Heart left ventricle (tissue), 16 donors: ENCODE measurements at regions not wholly inside any gene's neighbourhood (a gene's known extent, or its start where the extent isn't known, plus 50 kb on each side); places are given as distances from the start of the nearest gene placed in this dataset.

Experiments
- ATAC-seq, 4 donors: fragments of 200-7000 bp; cut with Tn5 transposase; one replicate each; pipeline ENCODE4 v1.9.1; 2020 to 2022; ENCODE audit warnings: moderate library complexity in 4 of 4, mild to moderate bottlenecking in 3 of 4, moderate number of reproducible peaks in 1 of 4
- DNase-seq, 5 donors: peaks; one replicate each; pipeline ENCODE4 v3.0.0-alpha.2; 2020
- H3K27ac ChIP-seq, 12 donors: fragments of 200-600 bp; sonication (generic) in 4 of 12; one replicate each; pipeline versions ENCODE4 v1.5.0 to v1.8.0; 2016 to 2022; ENCODE audit warnings: mild to moderate bottlenecking in 2 of 12
- H3K27me3 ChIP-seq, 9 donors: fragments of 200-600 bp; sonication (generic) in 2 of 9; one replicate each; pipeline versions ENCODE4 v1.5.1 to v1.8.0; 2016 to 2022; ENCODE audit warnings: mild to moderate bottlenecking in 3 of 9
- H3K36me3 ChIP-seq, 9 donors: fragments of 200-600 bp; sonication (generic) in 2 of 9; one replicate each; pipeline versions ENCODE4 v1.5.0 to v1.8.0; 2018 to 2022; ENCODE audit warnings: mild to moderate bottlenecking in 2 of 9
- H3K4me1 ChIP-seq, 12 donors: fragments of 200-600 bp; sonication (generic) in 4 of 12; one replicate each; pipeline versions ENCODE4 v1.5.0 to v1.8.0; 2016 to 2022; ENCODE audit warnings: mild to moderate bottlenecking in 3 of 12
- H3K4me3 ChIP-seq, 12 donors: fragments of 200-600 bp; sonication (generic) in 4 of 12; one replicate each; pipeline versions ENCODE4 v1.5.0 to v1.8.0; 2017 to 2022; ENCODE audit warnings: mild to moderate bottlenecking in 9 of 12, moderate library complexity in 4 of 12
- H3K9me3 ChIP-seq, 12 donors: fragments of 200-600 bp; sonication (generic) in 4 of 12; one replicate each; pipeline versions ENCODE4 v1.5.0 to v1.8.0; 2016 to 2022; ENCODE audit warnings: mild to moderate bottlenecking in 1 of 12
- POLR2A ChIP-seq, 2 donors: fragments of 450-650 bp; IDR thresholded peaks; one replicate each; pipeline ENCODE4 v1.6.1; 2017; ENCODE audit warnings: antibody characterized with exemption in 2 of 2, mild to moderate bottlenecking in 2 of 2, moderate library complexity in 2 of 2
- WGBS, 4 donors: extraction: QIAGEN DNeasy Blood & Tissue Kit in 2 of 4; methylation state at CpG; one replicate each; pipeline versions ENCODE4 v1.1.5 to v1.1.7; 2013 to 2018; 5-methylcytosine and 5-hydroxymethylcytosine counted together
- intact Hi-C, 10 donors: fragments of 100-400 bp; cut with DNase I; formaldehyde crosslinking; loops; one replicate each; pipeline versions ENCODE4 v1.11.1 to v1.14.2; 2022
- TF ChIP-seq, protein P1 (sequence below), 12 donors: fragments of 200-600 bp; sonication (generic) in 4 of 12; IDR thresholded peaks; one replicate each; pipeline versions ENCODE4 v1.5.0 to v1.8.0; 2018 to 2022; ENCODE audit warnings: antibody characterized with exemption in 12 of 12, mild to moderate bottlenecking in 5 of 12
- donor health status: ischemic (EF 13 %, LVEDD 7.1; RV severe dilation, severe dysfunction).
- donor health status: healthy with polysubstance abuse.
- donor health status: DM: no; HTN: yes; CAD: no.
- donor health status: DM: no; HTN: no; CAD: no.
- donor health status: ischemic (EF 25% LVEDD 6.9; RV normal size, moderate dysfunction).
- donor health status: ischemic (EF 25% LVEDD 5.7; RV mildly dilated, moderate dysfunction).
- donor health status: healthy.
- donor health status: DM: yes; HTN: yes; CAD: no.
- donor health status: ischemic (EF 35%, LVEDD 5.7; RV mildly dilated, moderate dysfunction).
- donor health status: nonischemic (EF 11% LVEDD 7.7; RV severe dilation, severe dysfunction).
- donor health status: DM: yes; HTN: yes; CAD: no.
- donor health status: PGD.
- donor health status: ischemic (EF 29% LVEDD 5.4; RV normal size, mild dysfunction).
- donor health status: nonischemic (EF 23%, LVEDD 6.1; RV moderate dilation, normal function).

DNA sequence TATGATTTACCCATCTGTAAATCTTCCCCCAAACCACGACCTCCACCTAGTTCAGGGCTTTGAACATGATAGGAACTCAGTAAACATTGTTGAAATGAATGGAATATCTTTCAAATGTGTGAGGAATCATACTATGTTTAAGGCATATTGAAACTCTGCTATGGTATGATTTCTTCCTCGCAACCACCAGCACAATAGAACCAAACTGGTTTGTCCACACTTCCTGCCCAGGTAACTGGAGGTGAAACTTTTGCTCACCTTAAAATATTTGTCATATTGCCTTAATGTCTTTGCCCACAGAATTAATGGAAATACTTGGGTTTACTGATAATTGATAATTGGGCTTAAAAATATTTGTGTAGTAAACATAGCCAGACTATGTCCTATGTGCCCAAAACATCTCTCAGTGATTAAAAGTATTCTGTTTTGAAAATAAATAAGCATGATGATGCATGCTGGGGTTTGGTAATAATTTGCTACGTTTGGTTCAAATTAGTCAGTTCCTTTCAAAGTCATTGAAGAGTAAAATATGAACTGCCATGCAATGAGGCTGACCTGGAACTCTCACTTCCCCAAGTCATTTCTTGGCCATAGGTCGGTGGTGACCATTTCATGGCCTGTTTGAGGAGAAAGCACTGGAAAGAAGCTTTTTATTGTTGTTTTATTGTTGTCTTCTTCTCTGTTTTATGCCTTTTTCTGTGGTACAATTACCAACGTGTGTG is 73.3 kb downstream of the TNFSF18 start:
- no peak overlapping the region for H3K27ac ChIP-seq
- TF ChIP-seq, protein P1, sequence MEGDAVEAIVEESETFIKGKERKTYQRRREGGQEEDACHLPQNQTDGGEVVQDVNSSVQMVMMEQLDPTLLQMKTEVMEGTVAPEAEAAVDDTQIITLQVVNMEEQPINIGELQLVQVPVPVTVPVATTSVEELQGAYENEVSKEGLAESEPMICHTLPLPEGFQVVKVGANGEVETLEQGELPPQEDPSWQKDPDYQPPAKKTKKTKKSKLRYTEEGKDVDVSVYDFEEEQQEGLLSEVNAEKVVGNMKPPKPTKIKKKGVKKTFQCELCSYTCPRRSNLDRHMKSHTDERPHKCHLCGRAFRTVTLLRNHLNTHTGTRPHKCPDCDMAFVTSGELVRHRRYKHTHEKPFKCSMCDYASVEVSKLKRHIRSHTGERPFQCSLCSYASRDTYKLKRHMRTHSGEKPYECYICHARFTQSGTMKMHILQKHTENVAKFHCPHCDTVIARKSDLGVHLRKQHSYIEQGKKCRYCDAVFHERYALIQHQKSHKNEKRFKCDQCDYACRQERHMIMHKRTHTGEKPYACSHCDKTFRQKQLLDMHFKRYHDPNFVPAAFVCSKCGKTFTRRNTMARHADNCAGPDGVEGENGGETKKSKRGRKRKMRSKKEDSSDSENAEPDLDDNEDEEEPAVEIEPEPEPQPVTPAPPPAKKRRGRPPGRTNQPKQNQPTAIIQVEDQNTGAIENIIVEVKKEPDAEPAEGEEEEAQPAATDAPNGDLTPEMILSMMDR (IDR thresholded peaks at IDR 0.05): no peak
- no peak for TF ChIP-seq POLR2A (IDR thresholded peaks at IDR 0.05)
- intact Hi-C loops: no loop called here
- 60 to 68% (median 63%) methylated on average over 5 of the region's 5 CpGs for WGBS, 4 donors
- ATAC-seq (no peak), DNase-seq (no peak)
- H3K27me3 ChIP-seq: no peaks in the 10 kb centered on the region
- no peak overlapping the region for H3K4me3 ChIP-seq
- no peaks in the 10 kb centered on the region for H3K36me3 ChIP-seq
- H3K4me1 ChIP-seq: no peaks in the 10 kb centered on the region
- no peaks in the 10 kb centered on the region for H3K9me3 ChIP-seq

DNA sequence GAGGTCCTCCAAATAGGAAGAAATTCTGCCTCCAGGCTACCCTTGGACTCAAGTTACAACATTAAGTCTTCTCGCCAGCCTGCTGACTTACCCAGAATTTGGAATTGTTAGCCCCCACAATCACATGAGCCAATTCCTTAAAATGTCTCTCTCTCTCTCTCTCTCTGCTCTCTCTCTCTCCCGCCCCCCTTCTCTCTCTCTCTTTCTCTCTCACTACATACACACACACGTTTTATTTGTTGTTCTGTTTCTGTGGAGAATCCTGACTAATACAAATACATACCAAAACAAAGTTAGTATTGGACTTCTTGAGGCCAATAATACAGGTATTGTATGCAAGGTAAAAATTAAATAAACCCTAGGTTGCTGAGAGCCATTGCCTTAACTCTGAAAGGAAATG is 72.1 kb downstream of the TNFSF18 start:
- Histone ChIP-seq H3K4me1 (no peaks in the 10 kb centered on the region), H3K27ac (no peak overlapping the region), H3K27me3 (no peaks in the 10 kb centered on the region), H3K4me3 (no peak overlapping the region), H3K9me3 (no peaks in the 10 kb centered on the region), H3K36me3 (no peaks in the 10 kb centered on the region)
- intact Hi-C loops: no loop called here
- DNase-seq (no peak), ATAC-seq (no peak)
- WGBS, 4 donors: 77 to 81% (median 79%) methylated on average over 3 of the region's 3 CpGs
- TF ChIP-seq POLR2A (IDR thresholded peaks at IDR 0.05): no peak
- TF ChIP-seq, protein P1 (IDR thresholded peaks at IDR 0.05): no peak

DNA sequence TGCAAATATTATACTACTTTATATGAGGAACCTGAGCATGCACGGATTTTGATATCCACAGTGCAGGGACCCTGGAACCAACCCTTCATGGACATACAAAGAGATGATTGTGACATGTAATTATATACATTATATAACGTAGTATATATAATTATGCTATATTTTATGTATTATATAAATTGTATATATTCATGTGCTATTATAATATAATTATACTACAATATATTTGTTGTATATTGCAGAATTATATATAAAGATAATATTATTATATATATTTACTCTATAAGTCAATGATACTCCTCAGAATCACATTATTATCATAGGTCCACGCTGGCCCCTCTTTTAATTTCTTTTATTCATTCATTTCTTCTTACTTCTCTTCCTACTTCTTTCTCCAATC is 70.9 kb downstream of the TNFSF18 start:
- TF ChIP-seq POLR2A (IDR thresholded peaks at IDR 0.05): no peak
- TF ChIP-seq, protein P1 (IDR thresholded peaks at IDR 0.05): no peak

DNA sequence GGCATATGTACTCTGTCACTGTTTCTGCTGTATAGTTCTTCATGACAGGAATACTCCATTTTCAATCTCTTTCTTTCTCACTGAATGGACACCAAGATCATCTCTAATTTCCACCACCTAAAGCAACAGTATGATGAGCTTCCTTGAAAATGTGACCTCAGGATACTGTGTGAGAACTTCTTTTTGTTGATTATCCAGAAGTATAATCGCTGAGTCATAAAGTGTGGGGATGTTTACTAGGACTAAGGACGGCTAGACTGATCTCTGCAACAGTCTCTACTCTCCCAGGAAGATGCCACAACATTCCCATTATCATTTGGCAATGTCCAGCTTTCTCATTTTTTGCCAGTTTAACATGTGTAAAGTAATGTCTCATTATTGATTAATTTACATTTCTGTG is 70.3 kb downstream of the TNFSF18 start:
- Histone ChIP-seq H3K27ac (no peak overlapping the region), H3K36me3 (no peaks in the 10 kb centered on the region), H3K9me3 (no peaks in the 10 kb centered on the region), H3K4me3 (no peak overlapping the region), H3K27me3 (no peaks in the 10 kb centered on the region), H3K4me1 (no peaks in the 10 kb centered on the region)
- TF ChIP-seq, protein P1 (IDR thresholded peaks at IDR 0.05): no peak
- no peak for TF ChIP-seq POLR2A (IDR thresholded peaks at IDR 0.05)
- WGBS, 4 donors: 67 to 79% (median 77%) methylated on average over 2 of the region's 2 CpGs
- DNase-seq (no peak), ATAC-seq (no peak)
- intact Hi-C loops: no loop called here

More for the DNA sequence above, 70.9 kb downstream of the TNFSF18 start:
- ATAC-seq (no peak), DNase-seq (no peak)
- no peak overlapping the region for H3K4me3 ChIP-seq
- intact Hi-C loops: no loop called here
- no peaks in the 10 kb centered on the region for H3K9me3 ChIP-seq
- H3K27me3 ChIP-seq: no peaks in the 10 kb centered on the region
- no peaks in the 10 kb centered on the region for H3K4me1 ChIP-seq
- H3K27ac ChIP-seq: no peak overlapping the region
- 58 to 84% (median 72%) methylated on average over 3 of the region's 3 CpGs for WGBS, 4 donors
- no peaks in the 10 kb centered on the region for H3K36me3 ChIP-seq
